Choroid plexus epithelial cell (primary cell): ENCODE measurements at regions not wholly inside any gene's neighbourhood (a gene's known extent, or its start where the extent isn't known, plus 50 kb on each side); places are given as distances from the start of the nearest gene placed in this dataset.
"Not testable (repeated sequence)": the region's sequence is repeated elsewhere in the genome, so short reads cannot be mapped to it uniquely, and the experiment has no call there.

Experiments used
- DNase-seq: peaks from one replicate; pipeline ENCODE4 v3.0.0-alpha.2; 2010; ENCODE audit warnings: low read depth
- H3K4me3 ChIP-seq: 2 replicates; pipeline ENCODE4 v1.5.1; 2011; ENCODE audit warnings: low read depth, mild to moderate bottlenecking, control low read depth, low read length, moderate library complexity
- CTCF ChIP-seq: conservative IDR thresholded peaks from 2 replicates; pipeline ENCODE4 v1.5.1; 2011; ENCODE audit warnings: low read depth, mild to moderate bottlenecking, control low read depth, inconsistent platforms, low read length, moderate library complexity

DNA sequence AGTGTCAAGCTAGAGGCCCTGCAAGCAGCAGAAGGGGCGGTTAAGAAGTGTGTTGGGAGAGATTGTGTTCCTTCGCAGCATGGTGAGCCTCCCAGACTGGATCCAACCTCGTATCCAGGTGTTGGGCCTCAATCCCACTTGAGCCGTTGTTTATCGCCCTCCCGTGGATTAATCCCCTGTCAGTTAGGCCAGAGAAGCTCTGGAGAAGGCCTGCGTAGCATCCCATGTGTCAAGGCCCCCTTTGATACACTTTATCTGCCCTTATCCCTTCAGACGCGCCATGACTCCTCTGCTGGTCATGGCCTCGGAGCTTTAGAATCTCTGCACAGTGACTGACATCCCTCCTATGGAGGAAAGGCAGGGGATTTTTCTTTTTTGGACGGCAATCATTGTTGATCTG is 181.0 kb downstream of the ZFP64 start:
- DNase-seq: no peak
- no peak for TF ChIP-seq CTCF
- no peak overlapping the region for H3K4me3 ChIP-seq

DNA sequence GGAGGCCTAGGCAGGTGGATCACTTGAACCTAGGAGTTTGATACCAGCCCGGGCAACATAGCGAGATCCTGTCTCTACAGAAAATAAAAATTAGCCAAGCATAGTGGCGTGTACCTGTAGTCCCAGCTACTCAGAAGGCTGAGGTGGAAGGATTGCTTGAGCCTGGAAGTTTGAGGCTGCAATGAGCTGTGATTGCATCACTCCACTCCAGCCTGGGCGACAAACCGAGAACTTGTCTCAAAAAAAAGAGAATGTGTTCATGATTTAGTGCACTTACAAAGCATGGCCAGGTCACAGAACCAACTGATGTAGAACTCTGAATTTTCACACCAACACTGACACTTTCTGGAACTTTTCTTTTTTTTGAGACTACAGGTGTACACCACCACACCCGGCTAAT is 182.7 kb downstream of the ZFP64 start:
- H3K4me3 ChIP-seq: no peak overlapping the region
- DNase-seq: no peak
- TF ChIP-seq CTCF: no peak

GRCh38 chr20:52004715-52005114 is 186.9 kb downstream of the ZFP64 start:
- no peak for TF ChIP-seq CTCF
- no peak overlapping the region for H3K4me3 ChIP-seq
- peak; percentile 88 for DNase-seq

DNA sequence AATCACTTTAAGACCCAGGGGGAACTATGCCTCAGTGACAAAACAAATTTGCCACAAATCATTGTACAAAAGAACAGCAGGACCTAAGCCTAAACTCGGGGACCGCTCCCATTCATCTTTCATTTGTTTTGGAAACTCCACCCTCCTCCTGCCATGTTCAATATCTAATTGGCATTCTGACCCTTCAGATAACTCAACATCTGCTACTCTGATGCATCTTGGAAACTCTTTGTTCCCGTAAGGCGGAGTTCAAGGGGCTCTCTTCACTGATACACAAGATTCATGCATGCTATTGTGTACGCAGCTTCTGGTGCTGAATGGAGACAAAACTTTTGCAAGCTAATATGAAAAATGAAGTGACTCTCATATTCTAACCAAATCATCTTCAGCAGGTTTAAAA is 187.6 kb downstream of the ZFP64 start:
- TF ChIP-seq CTCF: no peak
- no peak overlapping the region for H3K4me3 ChIP-seq
- DNase-seq: no peak

- TF ChIP-seq CTCF: no peak
- no peak for DNase-seq
- H3K4me3 ChIP-seq: no peak overlapping the region
Measured at GRCh38 chr20:52003415-52003814, 188.2 kb downstream of the ZFP64 start.

DNA sequence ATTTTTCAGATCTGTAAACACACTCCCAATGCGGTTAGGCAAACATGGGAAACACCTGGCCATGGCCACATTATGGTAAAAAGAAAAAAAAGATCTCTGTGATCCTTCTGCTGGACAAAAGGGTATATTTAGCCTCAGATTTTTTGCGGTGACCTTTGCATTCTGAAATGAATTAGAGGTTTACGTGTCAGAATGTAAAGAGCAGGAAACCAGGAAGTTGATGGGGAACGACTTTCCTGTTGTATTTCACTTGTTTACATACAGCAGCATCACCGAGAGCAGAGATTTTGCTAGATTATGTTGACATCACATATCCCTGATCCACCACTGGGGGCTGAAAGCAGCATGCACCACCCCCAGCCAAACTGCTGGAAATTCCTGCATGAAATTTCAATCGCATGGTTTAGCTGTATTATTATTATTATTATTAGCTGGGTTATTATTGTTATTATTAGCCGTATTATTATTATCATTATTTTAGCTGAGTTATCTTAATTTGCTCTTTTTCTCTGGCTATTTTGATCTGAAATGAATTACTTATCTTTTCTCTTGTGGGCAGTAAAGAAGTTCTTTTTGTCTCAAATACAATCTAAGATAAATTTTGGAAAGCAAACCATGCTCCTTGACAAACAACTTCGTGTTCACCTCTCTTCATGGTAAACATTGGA is 189.4 kb downstream of the ZFP64 start:
- H3K4me3 ChIP-seq: no peak overlapping the region
- DNase-seq: peak; percentile 68
- peak; percentile 59 for TF ChIP-seq CTCF

- not testable (repeated sequence) for DNase-seq, H3K4me3 ChIP-seq
Measured at GRCh38 chr20:51997281-51997936, 194.2 kb downstream of the ZFP64 start.
